Hepatocyte (in vitro differentiated cells): ENCODE measurements at regions not wholly inside any gene's neighbourhood (a gene's known extent, or its start where the extent isn't known, plus 50 kb on each side); places are given as distances from the start of the nearest gene placed in this dataset.

Source experiments
- CTCF ChIP-seq: fragments of 200-600 bp; sonication (generic); IDR thresholded peaks from 2 replicates; pipeline ENCODE4 v1.5.1; 2016; ENCODE audit warnings: antibody characterized with exemption, mild to moderate bottlenecking; ENCODE audit not compliant: poor library complexity
- EZH2 ChIP-seq: fragments of 200-600 bp; sonication (generic); IDR thresholded peaks from 2 replicates; pipeline ENCODE4 v1.6.1; 2016; ENCODE audit warnings: antibody characterized with exemption, mild to moderate bottlenecking, borderline replicate concordance
- EZH2phosphoT487 ChIP-seq: fragments of 200-600 bp; sonication (generic); IDR thresholded peaks from one replicate; pipeline ENCODE4 v1.6.1; 2018; ENCODE audit warnings: antibody characterized with exemption, mild to moderate bottlenecking, low read depth, moderate library complexity; ENCODE audit not compliant: unreplicated experiment, severe bottlenecking

GRCh38 chr9:78786794-78787193 lies 489.9 kb downstream of the PSAT1 start:
- TF ChIP-seq CTCF (no peak), EZH2 (no peak), EZH2phosphoT487 (no peak)
